K562 (cell line): ENCODE measurements at regions not wholly inside any gene's neighbourhood (a gene's known extent, or its start where the extent isn't known, plus 50 kb on each side); places are given as distances from the start of the nearest gene placed in this dataset.

Experiments used
- ATAC-seq: fragments of 200-7000 bp; cut with Tn5 transposase; 3 replicates; pipeline ENCODE4 v1.9.1; 2020; ENCODE audit warnings: moderate library complexity
- BruUV-seq: library from RNA; stranded (reverse); fragments of 400-500 nt; replicated peaks from 2 replicates; lab custom pipeline; 2021; lab: Mats Ljungman, UMichigan
- CTCF ChIA-PET: fragments of 300-600 bp; formaldehyde crosslinking; extraction: SDS; loops from one replicate; lab custom pipeline; 2021; ENCODE audit warnings: low intra/inter-chr PET ratio; lab: Yijun Ruan, JAX
- POLR2A ChIA-PET: fragments of 300-600, 350-650 bp; sonication (Branson Sonifier 250); formaldehyde crosslinking; extraction: SDS; loops from one replicate; lab custom pipeline; 2021; ENCODE audit warnings: antibody characterized with exemption, inconsistent platforms; lab: Yijun Ruan, JAX
- DNase-seq, 4 experiments: peaks; one replicate each; pipeline versions ENCODE4 v3.0.0 to v3.0.0-alpha.2; 2011 to 2018; ENCODE audit warnings: low spot score in 3 of 4, mixed read lengths in 3 of 4; ENCODE audit errors: extremely low read depth in 1 of 4
- FAIRE-seq: peaks from 2 replicates; lab custom pipeline; 2011; peaks lifted over from hg19 to GRCh38; lab: Jason Lieb, UNC
- H2AFZ ChIP-seq: 2 replicates; pipeline ENCODE4 v1.6.0; 2011; ENCODE audit warnings: low read depth, low read length, control low read depth, inconsistent platforms
- H3K27ac ChIP-seq: fragments of 200-600 bp; 3 replicates; pipeline ENCODE4 v1.8.0; 2011; ENCODE audit warnings: low read depth, mild to moderate bottlenecking, control low read depth, inconsistent platforms, low read length, moderate library complexity, mixed read lengths; ENCODE audit errors: extremely low read depth
- H3K27me3 ChIP-seq, 2 experiments: fragments of 300-600 bp in 1 of 2; 2 replicates in 1 of 2; 3 replicates in 1 of 2; pipeline versions ENCODE4 v1.6.0 to v1.8.0; 2011; ENCODE audit warnings: inconsistent platforms in 2 of 2, low read length in 2 of 2, mild to moderate bottlenecking in 1 of 2, mixed read lengths in 1 of 2, moderate library complexity in 1 of 2; ENCODE audit not compliant: control insufficient read depth in 2 of 2, insufficient read depth in 2 of 2
- H3K36me3 ChIP-seq: fragments of 300-600 bp; 3 replicates; pipeline ENCODE4 v1.8.0; 2011; ENCODE audit warnings: mild to moderate bottlenecking, low read length, inconsistent platforms; ENCODE audit not compliant: control insufficient read depth, insufficient read depth
- H3K4me1 ChIP-seq, 2 experiments: fragments of 200-600 bp in 1 of 2; replicated peaks in 1 of 2; 2 replicates in 1 of 2; 3 replicates in 1 of 2; pipeline versions ENCODE4 v1.5.1 to v1.8.0; 2011; ENCODE audit warnings: inconsistent platforms in 2 of 2, low read length in 2 of 2, mild to moderate bottlenecking in 1 of 2, mixed read lengths in 1 of 2, moderate library complexity in 1 of 2; ENCODE audit not compliant: control insufficient read depth in 2 of 2, insufficient read depth in 2 of 2
- H3K4me2 ChIP-seq: 2 replicates; pipeline ENCODE4 v1.6.1; 2011; ENCODE audit warnings: low read length, control low read depth, inconsistent platforms, mixed read lengths; ENCODE audit not compliant: insufficient read depth
- H3K4me3 ChIP-seq: fragments of 200-600 bp; sonication (generic), shearing (Covaris generic); 2 replicates; pipeline ENCODE4 v1.5.1; 2016; ENCODE audit warnings: control low read depth, inconsistent platforms
- H3K79me2 ChIP-seq: fragments of 200-600 bp; 3 replicates; pipeline ENCODE4 v1.8.0; 2011; ENCODE audit warnings: low read length, inconsistent platforms; ENCODE audit not compliant: control insufficient read depth, insufficient read depth
- H3K9ac ChIP-seq, 2 experiments: 2 replicates each; pipeline versions ENCODE4 v1.6.0 to v1.6.1; 2011; ENCODE audit warnings: low read depth in 2 of 2, low read length in 2 of 2, control low read depth in 1 of 2, inconsistent platforms in 1 of 2, mild to moderate bottlenecking in 1 of 2, mixed read lengths in 1 of 2; ENCODE audit not compliant: insufficient read depth in 1 of 2
- H3K9me1 ChIP-seq: one replicate; pipeline ENCODE4 v1.6.0; 2011; ENCODE audit warnings: inconsistent platforms, mild to moderate bottlenecking, low read length, moderate library complexity; ENCODE audit not compliant: control insufficient read depth, insufficient read depth
- H3K9me3 ChIP-seq: replicated peaks from 2 replicates; pipeline ENCODE4 v1.5.1; 2011; ENCODE audit warnings: low read depth, low read length, inconsistent platforms; ENCODE audit not compliant: control insufficient read depth, insufficient read depth
- H4K20me1 ChIP-seq: replicated peaks from 2 replicates; pipeline ENCODE4 v1.6.1; 2011; ENCODE audit warnings: low read length, inconsistent platforms, mixed read lengths; ENCODE audit not compliant: control insufficient read depth, insufficient read depth
- MLX ChIP-seq, 2 experiments: fragments of 450-650 bp in 1 of 2; sonication (generic) in 1 of 2; formaldehyde crosslinking; conservative IDR thresholded peaks; 2 replicates each; pipeline versions ENCODE4 v1.4.0 to v1.8.1; 2020 to 2022; ENCODE audit warnings: mild to moderate bottlenecking in 1 of 2, missing genetic modification reagents in 1 of 2
- ZNF696 ChIP-seq: fragments of 250-450 bp; sonication (Bioruptor Pico); conservative IDR thresholded peaks from 2 replicates; pipeline ENCODE4 v1.4.0; 2020; ENCODE audit warnings: mild to moderate bottlenecking, moderate library complexity
- WGBS: fragments of 100-300 bp; shearing (Covaris generic); methylation state at CpG from one replicate; pipeline ENCODE4 v1.1.6; 2016; ENCODE audit warnings: low coverage, mixed read lengths; ENCODE audit not compliant: insufficient coverage; ENCODE audit errors: missing lambda C conversion rate; 5-methylcytosine and 5-hydroxymethylcytosine counted together
- in situ Hi-C: fragments of 300-500 bp; cut with MboI; formaldehyde crosslinking; loops from 4 replicates; pipeline ENCODE4 v1.15.0; 2018; ENCODE audit warnings: inconsistent platforms, mixed read lengths
- intact Hi-C: fragments of 100-400 bp; cut with micrococcal nuclease; formaldehyde crosslinking; loops from 2 replicates; pipeline ENCODE4 v1.14.2; 2022
- TF ChIP-seq, protein P1 (sequence below), 3 experiments: IDR thresholded peaks in 2 of 3; conservative IDR thresholded peaks in 1 of 3; 2 replicates each; pipeline ENCODE4 v1.5.1; 2011 to 2012; ENCODE audit warnings: low read length in 3 of 3, mild to moderate bottlenecking in 3 of 3, control low read depth in 2 of 3, improper control_type of control experiment in 1 of 3, inconsistent platforms in 1 of 3, low read depth in 1 of 3, mixed read lengths in 1 of 3, moderate library complexity in 1 of 3; ENCODE audit not compliant: insufficient read depth in 2 of 3
- TF ChIP-seq, protein P2 (sequence below): fragments of 450-650 bp; IDR thresholded peaks from 2 replicates; pipeline ENCODE4 v1.6.1; 2016; ENCODE audit warnings: low read depth
- TF ChIP-seq, protein P3 (sequence below): sonication (generic); formaldehyde crosslinking; IDR thresholded peaks from 2 replicates; pipeline ENCODE4 v1.8.0; 2022; ENCODE audit warnings: missing genetic modification reagents, mild to moderate bottlenecking, borderline replicate concordance

- no peaks in the 10 kb centered on the region for H3K9me3 ChIP-seq
- CTCF ChIA-PET = no interaction called here
- TF ChIP-seq, protein P1, sequence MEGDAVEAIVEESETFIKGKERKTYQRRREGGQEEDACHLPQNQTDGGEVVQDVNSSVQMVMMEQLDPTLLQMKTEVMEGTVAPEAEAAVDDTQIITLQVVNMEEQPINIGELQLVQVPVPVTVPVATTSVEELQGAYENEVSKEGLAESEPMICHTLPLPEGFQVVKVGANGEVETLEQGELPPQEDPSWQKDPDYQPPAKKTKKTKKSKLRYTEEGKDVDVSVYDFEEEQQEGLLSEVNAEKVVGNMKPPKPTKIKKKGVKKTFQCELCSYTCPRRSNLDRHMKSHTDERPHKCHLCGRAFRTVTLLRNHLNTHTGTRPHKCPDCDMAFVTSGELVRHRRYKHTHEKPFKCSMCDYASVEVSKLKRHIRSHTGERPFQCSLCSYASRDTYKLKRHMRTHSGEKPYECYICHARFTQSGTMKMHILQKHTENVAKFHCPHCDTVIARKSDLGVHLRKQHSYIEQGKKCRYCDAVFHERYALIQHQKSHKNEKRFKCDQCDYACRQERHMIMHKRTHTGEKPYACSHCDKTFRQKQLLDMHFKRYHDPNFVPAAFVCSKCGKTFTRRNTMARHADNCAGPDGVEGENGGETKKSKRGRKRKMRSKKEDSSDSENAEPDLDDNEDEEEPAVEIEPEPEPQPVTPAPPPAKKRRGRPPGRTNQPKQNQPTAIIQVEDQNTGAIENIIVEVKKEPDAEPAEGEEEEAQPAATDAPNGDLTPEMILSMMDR (IDR thresholded peaks at IDR 0.05 in 2 of 3, conservative IDR thresholded peaks at IDR 0.05 in 1 of 3; ENCODE audit: insufficient read depth in 2 of 3, low read depth in 1 of 3, low read length in 3 of 3) = no peak
- TF ChIP-seq ZNF696 (CRISPR knock-in tag) (no peak), MLX (CRISPR knock-in tag; conservative IDR thresholded peaks at IDR 0.05) (no peak)
- TF ChIP-seq, protein P2, sequence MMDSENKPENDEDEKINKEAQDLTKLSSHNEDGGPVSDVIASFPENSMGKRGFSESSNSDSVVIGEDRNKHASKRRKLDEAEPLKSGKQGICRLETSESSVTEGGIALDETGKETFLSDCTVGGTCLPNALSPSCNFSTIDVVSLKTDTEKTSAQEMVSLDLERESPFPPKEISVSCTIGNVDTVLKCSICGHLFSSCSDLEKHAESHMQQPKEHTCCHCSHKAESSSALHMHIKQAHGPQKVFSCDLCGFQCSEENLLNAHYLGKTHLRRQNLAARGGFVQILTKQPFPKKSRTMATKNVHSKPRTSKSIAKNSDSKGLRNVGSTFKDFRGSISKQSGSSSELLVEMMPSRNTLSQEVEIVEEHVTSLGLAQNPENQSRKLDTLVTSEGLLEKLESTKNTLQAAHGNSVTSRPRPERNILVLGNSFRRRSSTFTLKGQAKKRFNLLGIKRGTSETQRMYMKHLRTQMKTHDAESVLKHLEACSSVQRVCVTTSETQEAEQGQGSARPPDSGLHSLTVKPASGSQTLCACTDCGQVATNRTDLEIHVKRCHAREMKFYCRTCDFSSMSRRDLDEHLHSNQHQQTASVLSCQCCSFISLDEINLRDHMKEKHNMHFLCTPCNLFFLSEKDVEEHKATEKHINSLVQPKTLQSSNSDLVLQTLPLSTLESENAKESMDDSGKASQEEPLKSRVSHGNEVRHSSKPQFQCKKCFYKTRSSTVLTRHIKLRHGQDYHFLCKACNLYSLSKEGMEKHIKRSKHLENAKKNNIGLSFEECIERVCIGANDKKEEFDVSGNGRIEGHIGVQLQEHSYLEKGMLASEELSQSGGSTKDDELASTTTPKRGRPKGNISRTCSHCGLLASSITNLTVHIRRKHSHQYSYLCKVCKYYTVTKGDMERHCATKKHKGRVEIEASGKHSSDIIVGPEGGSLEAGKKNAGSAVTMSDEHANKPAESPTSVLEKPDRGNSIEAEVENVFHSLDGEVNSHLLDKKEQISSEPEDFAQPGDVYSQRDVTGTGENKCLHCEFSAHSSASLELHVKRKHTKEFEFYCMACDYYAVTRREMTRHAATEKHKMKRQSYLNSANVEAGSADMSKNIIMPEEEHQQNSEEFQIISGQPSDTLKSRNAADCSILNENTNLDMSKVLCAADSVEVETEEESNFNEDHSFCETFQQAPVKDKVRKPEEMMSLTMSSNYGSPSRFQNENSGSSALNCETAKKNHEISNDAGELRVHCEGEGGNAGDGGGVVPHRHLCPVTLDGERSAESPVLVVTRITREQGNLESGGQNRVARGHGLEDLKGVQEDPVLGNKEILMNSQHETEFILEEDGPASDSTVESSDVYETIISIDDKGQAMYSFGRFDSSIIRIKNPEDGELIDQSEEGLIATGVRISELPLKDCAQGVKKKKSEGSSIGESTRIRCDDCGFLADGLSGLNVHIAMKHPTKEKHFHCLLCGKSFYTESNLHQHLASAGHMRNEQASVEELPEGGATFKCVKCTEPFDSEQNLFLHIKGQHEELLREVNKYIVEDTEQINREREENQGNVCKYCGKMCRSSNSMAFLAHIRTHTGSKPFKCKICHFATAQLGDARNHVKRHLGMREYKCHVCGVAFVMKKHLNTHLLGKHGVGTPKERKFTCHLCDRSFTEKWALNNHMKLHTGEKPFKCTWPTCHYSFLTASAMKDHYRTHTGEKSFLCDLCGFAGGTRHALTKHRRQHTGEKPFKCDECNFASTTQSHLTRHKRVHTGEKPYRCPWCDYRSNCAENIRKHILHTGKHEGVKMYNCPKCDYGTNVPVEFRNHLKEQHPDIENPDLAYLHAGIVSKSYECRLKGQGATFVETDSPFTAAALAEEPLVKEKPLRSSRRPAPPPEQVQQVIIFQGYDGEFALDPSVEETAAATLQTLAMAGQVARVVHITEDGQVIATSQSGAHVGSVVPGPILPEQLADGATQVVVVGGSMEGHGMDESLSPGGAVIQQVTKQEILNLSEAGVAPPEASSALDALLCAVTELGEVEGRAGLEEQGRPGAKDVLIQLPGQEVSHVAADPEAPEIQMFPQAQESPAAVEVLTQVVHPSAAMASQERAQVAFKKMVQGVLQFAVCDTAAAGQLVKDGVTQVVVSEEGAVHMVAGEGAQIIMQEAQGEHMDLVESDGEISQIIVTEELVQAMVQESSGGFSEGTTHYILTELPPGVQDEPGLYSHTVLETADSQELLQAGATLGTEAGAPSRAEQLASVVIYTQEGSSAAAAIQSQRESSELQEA = no peak
- TF ChIP-seq, protein P3, sequence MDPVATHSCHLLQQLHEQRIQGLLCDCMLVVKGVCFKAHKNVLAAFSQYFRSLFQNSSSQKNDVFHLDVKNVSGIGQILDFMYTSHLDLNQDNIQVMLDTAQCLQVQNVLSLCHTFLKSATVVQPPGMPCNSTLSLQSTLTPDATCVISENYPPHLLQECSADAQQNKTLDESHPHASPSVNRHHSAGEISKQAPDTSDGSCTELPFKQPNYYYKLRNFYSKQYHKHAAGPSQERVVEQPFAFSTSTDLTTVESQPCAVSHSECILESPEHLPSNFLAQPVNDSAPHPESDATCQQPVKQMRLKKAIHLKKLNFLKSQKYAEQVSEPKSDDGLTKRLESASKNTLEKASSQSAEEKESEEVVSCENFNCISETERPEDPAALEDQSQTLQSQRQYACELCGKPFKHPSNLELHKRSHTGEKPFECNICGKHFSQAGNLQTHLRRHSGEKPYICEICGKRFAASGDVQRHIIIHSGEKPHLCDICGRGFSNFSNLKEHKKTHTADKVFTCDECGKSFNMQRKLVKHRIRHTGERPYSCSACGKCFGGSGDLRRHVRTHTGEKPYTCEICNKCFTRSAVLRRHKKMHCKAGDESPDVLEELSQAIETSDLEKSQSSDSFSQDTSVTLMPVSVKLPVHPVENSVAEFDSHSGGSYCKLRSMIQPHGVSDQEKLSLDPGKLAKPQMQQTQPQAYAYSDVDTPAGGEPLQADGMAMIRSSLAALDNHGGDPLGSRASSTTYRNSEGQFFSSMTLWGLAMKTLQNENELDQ (CRISPR knock-in tag) = no peak
- TF ChIP-seq, all 486 proteins: peak for 0
- no peak overlapping the region for H3K27ac ChIP-seq
- POLR2A ChIA-PET = interaction anchor here (0.6 kb wide), 1 partner anchor 9 kb away, joined by 4 read pairs; no protein-coding TSS in a partner anchor
- intact Hi-C loops (loop anchor here (10.0 kb wide), 1 partner anchor 170 kb away; no protein-coding TSS in a partner anchor), in situ Hi-C loops (no loop called here)
- ATAC-seq (no peak), DNase-seq (no peak), FAIRE-seq (no peak)
- 0% methylated on average over 7 of the region's 7 CpGs for WGBS
- no peak overlapping the region for H3K9ac ChIP-seq
- H3K36me3 ChIP-seq = no peaks in the 10 kb centered on the region
- no peaks in the 10 kb centered on the region for H3K9me1 ChIP-seq
- no peak overlapping the region for H3K4me2 ChIP-seq
- BruUV-seq = no TSS peak
- no peaks in the 10 kb centered on the region for H3K4me1 ChIP-seq
- peaks cover 27 to 47% of the 10 kb centered on the region in 2 experiments for H3K27me3 ChIP-seq
- no peaks in the 10 kb centered on the region for H4K20me1 ChIP-seq
- H2AFZ ChIP-seq = no peak overlapping the region
- H3K79me2 ChIP-seq = no peaks in the 10 kb centered on the region
- H3K4me3 ChIP-seq = no peak overlapping the region
These were observed 125.1 kb upstream of the JCAD start for GRCh38 chr10:30184397-30185033.
